GM21529 (cell line): ENCODE measurements at regions not wholly inside any gene's neighbourhood (a gene's known extent, or its start where the extent isn't known, plus 50 kb on each side); places are given as distances from the start of the nearest gene placed in this dataset.
"Not testable (repeated sequence)": the region's sequence is repeated elsewhere in the genome, so short reads cannot be mapped to it uniquely, and the experiment has no call there.

Source experiments
- ATAC-seq: cut with Tn5 transposase; IDR thresholded peaks from one replicate; pipeline ENCODE4 v1.9.1; 2021; ENCODE audit not compliant: unreplicated experiment

- ATAC-seq = no peak
Observed at GRCh38 chr22:47401976-47402770, 639.7 kb downstream of the TBC1D22A start.

- no peak for ATAC-seq
Observed at GRCh38 chr22:47401592-47401898, 639.1 kb downstream of the TBC1D22A start.

- no peak for ATAC-seq
Observed at GRCh38 chr22:47400701-47401591, 638.5 kb downstream of the TBC1D22A start.

- not testable (repeated sequence) for ATAC-seq
Observed at GRCh38 chr22:47400131-47400530, 637.7 kb downstream of the TBC1D22A start.

- ATAC-seq = no peak
Observed at GRCh38 chr22:47398921-47399790, 636.7 kb downstream of the TBC1D22A start.

- no peak for ATAC-seq
Observed at GRCh38 chr22:47398491-47398890, 636.0 kb downstream of the TBC1D22A start.

GRCh38 chr22:47397673-47398072 lies 635.2 kb downstream of the TBC1D22A start:
- no peak for ATAC-seq

- ATAC-seq = no peak
Observed at GRCh38 chr22:47396515-47396914, 634.1 kb downstream of the TBC1D22A start.

- no peak for ATAC-seq
Observed at GRCh38 chr22:47396105-47396504, 633.7 kb downstream of the TBC1D22A start.

GRCh38 chr22:47395481-47395880 lies 633.0 kb downstream of the TBC1D22A start:
- ATAC-seq = no peak

GRCh38 chr22:47394504-47395440 lies 632.3 kb downstream of the TBC1D22A start:
- no peak for ATAC-seq

GRCh38 chr22:47393191-47393590 lies 630.7 kb downstream of the TBC1D22A start:
- ATAC-seq = no peak

GRCh38 chr22:47392729-47393128 lies 630.3 kb downstream of the TBC1D22A start:
- no peak for ATAC-seq

GRCh38 chr22:47392054-47392347 lies 629.6 kb downstream of the TBC1D22A start:
- ATAC-seq = no peak

GRCh38 chr22:47391169-47392053 lies 629.0 kb downstream of the TBC1D22A start:
- ATAC-seq = no peak

- no peak for ATAC-seq
Observed at GRCh38 chr22:47390026-47390970, 627.8 kb downstream of the TBC1D22A start.

GRCh38 chr22:47389201-47389600 lies 626.8 kb downstream of the TBC1D22A start:
- no peak for ATAC-seq

GRCh38 chr22:47388778-47389177 lies 626.3 kb downstream of the TBC1D22A start:
- no peak for ATAC-seq
